ENCODE measurements at regions not wholly inside any gene's neighbourhood (a gene's known extent, or its start where the extent isn't known, plus 50 kb on each side); places are given as distances from the start of the nearest gene placed in this dataset.
"Not testable (repeated sequence)": the region's sequence is repeated elsewhere in the genome, so short reads cannot be mapped to it uniquely, and the experiment has no call there.

GRCh38 chrX:128000033-128000432 lies 52.2 kb downstream of the ACTRT1 start:
- H3K4me3 ChIP-seq (ENCODE audit: low read depth, low read length); FAIRE-seq; DNase-seq (ENCODE audit: low read depth); H3K27me3 ChIP-seq (ENCODE audit: control insufficient read depth, insufficient read depth, low read length); H3K36me3 ChIP-seq (ENCODE audit: control insufficient read depth, insufficient read depth, low read length): not testable (repeated sequence)

GRCh38 chrX:127963696-127964095 lies 88.5 kb downstream of the ACTRT1 start:
- H3K36me3 ChIP-seq (ENCODE audit: control insufficient read depth, insufficient read depth, low read length), result no peaks in the 10 kb centered on the region
- no peak for DNase-seq (ENCODE audit: low read depth)
- no peaks in the 10 kb centered on the region for H3K27me3 ChIP-seq (ENCODE audit: control insufficient read depth, insufficient read depth, low read length)
- FAIRE-seq, result no peak
- TF ChIP-seq CTCF (IDR thresholded peaks at IDR 0.05; ENCODE audit: insufficient read depth, low read length, severe bottlenecking), result no peak
- no peak overlapping the region for H3K4me3 ChIP-seq (ENCODE audit: low read depth, low read length)

- Histone ChIP-seq H3K36me3 (ENCODE audit: control insufficient read depth, insufficient read depth, low read length) (no peaks in the 10 kb centered on the region), H3K4me3 (ENCODE audit: low read depth, low read length) (no peak overlapping the region), H3K27me3 (ENCODE audit: control insufficient read depth, insufficient read depth, low read length) (no peaks in the 10 kb centered on the region)
- no peak for FAIRE-seq
- no peak for TF ChIP-seq CTCF (IDR thresholded peaks at IDR 0.05; ENCODE audit: insufficient read depth, low read length, severe bottlenecking)
- no peak for DNase-seq (ENCODE audit: low read depth)
These were observed 104.8 kb downstream of the ACTRT1 start for GRCh38 chrX:127947450-127947849.

GRCh38 chrX:127943571-127943970 lies 108.6 kb downstream of the ACTRT1 start:
- H3K4me3 ChIP-seq (ENCODE audit: low read depth, low read length), result no peak overlapping the region
- DNase-seq (ENCODE audit: low read depth), result no peak
- no peak for FAIRE-seq
- TF ChIP-seq CTCF (IDR thresholded peaks at IDR 0.05; ENCODE audit: insufficient read depth, low read length, severe bottlenecking), result no peak
- H3K36me3 ChIP-seq (ENCODE audit: control insufficient read depth, insufficient read depth, low read length), result no peaks in the 10 kb centered on the region
- no peaks in the 10 kb centered on the region for H3K27me3 ChIP-seq (ENCODE audit: control insufficient read depth, insufficient read depth, low read length)

- no peaks in the 10 kb centered on the region for H3K36me3 ChIP-seq (ENCODE audit: control insufficient read depth, insufficient read depth, low read length)
These were observed 143.8 kb downstream of the ACTRT1 start for GRCh38 chrX:127908384-127908783.

GRCh38 chrX:127888767-127889166 lies 163.4 kb downstream of the ACTRT1 start:
- Histone ChIP-seq H3K36me3 (ENCODE audit: control insufficient read depth, insufficient read depth, low read length) (no peaks in the 10 kb centered on the region), H3K27me3 (ENCODE audit: control insufficient read depth, insufficient read depth, low read length) (no peaks in the 10 kb centered on the region), H3K4me3 (ENCODE audit: low read depth, low read length) (no peak overlapping the region)
- no peak for TF ChIP-seq CTCF (IDR thresholded peaks at IDR 0.05; ENCODE audit: insufficient read depth, low read length, severe bottlenecking)
- FAIRE-seq (no peak), DNase-seq (ENCODE audit: low read depth) (no peak)

More at GRCh38 chrX:127908384-127908783, 143.8 kb downstream of the ACTRT1 start:
- no peak for FAIRE-seq
- TF ChIP-seq CTCF (IDR thresholded peaks at IDR 0.05; ENCODE audit: insufficient read depth, low read length, severe bottlenecking), result no peak
- no peak for DNase-seq (ENCODE audit: low read depth)
- Histone ChIP-seq H3K4me3 (ENCODE audit: low read depth, low read length) (no peak overlapping the region), H3K27me3 (ENCODE audit: control insufficient read depth, insufficient read depth, low read length) (no peaks in the 10 kb centered on the region)
